NT2/D1 (cell line): ENCODE measurements at regions not wholly inside any gene's neighbourhood (a gene's known extent, or its start where the extent isn't known, plus 50 kb on each side); places are given as distances from the start of the nearest gene placed in this dataset.

Source experiments
- DNase-seq: peaks from one replicate; pipeline ENCODE4 v3.0.0-alpha.2; 2011; ENCODE audit warnings: low read depth, low spot score
- H3K27me3 ChIP-seq: 2 replicates; pipeline ENCODE4 v1.6.0; 2011; ENCODE audit warnings: mild to moderate bottlenecking; ENCODE audit not compliant: insufficient read length, insufficient read depth
- H3K36me3 ChIP-seq: 2 replicates; pipeline ENCODE4 v1.6.1; 2011; ENCODE audit warnings: mild to moderate bottlenecking, low read length, mixed read lengths; ENCODE audit not compliant: insufficient read depth, insufficient read length
- H3K4me1 ChIP-seq: 2 replicates; pipeline ENCODE4 v1.5.1; 2011; ENCODE audit not compliant: insufficient read depth, insufficient read length
- H3K4me3 ChIP-seq: 2 replicates; pipeline ENCODE4 v1.5.1; 2011; ENCODE audit warnings: low read depth; ENCODE audit not compliant: insufficient read length
- H3K9ac ChIP-seq: 2 replicates; pipeline ENCODE4 v1.6.0; 2011; ENCODE audit warnings: low read depth; ENCODE audit not compliant: insufficient read length
- H3K9me3 ChIP-seq: 2 replicates; pipeline ENCODE4 v1.5.1; 2011; ENCODE audit warnings: mild to moderate bottlenecking, low read length; ENCODE audit not compliant: insufficient read depth
- SUZ12 ChIP-seq: IDR thresholded peaks from 2 replicates; pipeline ENCODE4 v1.6.1; 2011; ENCODE audit not compliant: insufficient read length, insufficient read depth; ENCODE audit errors: extremely low read depth
- YY1 ChIP-seq: IDR thresholded peaks from 2 replicates; pipeline ENCODE4 v1.6.1; 2011; ENCODE audit not compliant: insufficient read length, insufficient read depth
- ZNF274 ChIP-seq: IDR thresholded peaks from 2 replicates; pipeline ENCODE4 v1.6.1; 2011; ENCODE audit warnings: mild to moderate bottlenecking, low read depth, low read length

DNA sequence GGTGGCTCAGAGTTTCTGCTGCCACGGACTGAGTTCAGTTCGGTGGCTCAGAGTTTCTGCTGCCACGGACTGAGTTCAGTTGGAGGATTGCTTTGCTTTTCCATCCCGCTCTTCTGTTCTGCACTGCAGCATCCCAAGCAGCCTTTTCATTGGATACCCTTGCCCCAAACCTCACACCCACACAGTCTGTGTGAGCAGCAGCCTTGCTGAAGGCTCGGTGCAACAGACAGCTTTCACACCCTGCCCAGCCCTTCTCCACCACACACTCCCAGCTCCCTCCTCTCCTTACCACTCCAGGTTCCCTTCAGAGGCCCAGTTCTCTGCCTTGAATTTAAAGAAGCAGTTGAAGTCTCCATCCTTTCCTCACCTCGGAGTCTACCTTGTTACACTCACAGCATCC is 52.5 kb upstream of the CHD6 start:
- Histone ChIP-seq H3K36me3 (no peaks in the 10 kb centered on the region), H3K9me3 (0 out of 2 replicates have a peak, but pooled peaks cover 4% of the 10 kb centered on the region), H3K4me3 (no peak overlapping the region), H3K9ac (no peak overlapping the region), H3K27me3 (no peaks in the 10 kb centered on the region), H3K4me1 (peaks cover 6% of the 10 kb centered on the region)
- TF ChIP-seq ZNF274 (no peak), SUZ12 (no peak), YY1 (no peak)
- no peak for DNase-seq

DNA sequence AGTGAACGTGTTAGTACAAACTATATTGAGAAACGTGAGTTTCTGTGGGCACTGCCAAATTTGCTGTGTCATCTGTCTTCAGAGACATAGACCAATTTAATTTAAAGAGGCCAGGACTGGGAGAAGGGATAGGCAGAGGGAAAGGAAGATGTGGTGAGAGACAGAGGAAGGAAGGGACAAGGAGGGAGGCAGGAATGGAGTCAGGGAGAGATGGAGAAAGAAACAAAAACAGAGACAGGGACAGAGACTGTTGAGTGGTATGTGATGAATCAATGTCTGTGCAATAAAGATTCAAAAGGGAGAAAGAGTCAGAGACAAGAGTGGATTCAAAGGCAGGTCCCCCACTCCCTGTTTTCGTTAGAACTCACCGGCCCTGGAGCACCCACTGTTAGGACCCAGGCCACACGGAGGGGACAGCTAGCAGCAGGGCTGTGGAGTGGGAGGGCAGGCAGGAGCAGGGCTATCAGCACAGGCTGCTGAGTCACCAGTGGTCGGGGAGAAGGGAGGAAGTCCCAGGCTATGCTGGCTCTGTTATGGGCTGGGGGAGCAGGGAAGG is 51.6 kb upstream of the CHD6 start:
- TF ChIP-seq SUZ12 (no peak), YY1 (no peak), ZNF274 (no peak)
- DNase-seq: no peak
- Histone ChIP-seq H3K36me3 (no peaks in the 10 kb centered on the region), H3K4me1 (peaks cover 6% of the 10 kb centered on the region), H3K27me3 (no peaks in the 10 kb centered on the region), H3K4me3 (no peak overlapping the region), H3K9ac (no peak overlapping the region), H3K9me3 (0 out of 2 replicates have a peak, but pooled peaks cover 4% of the 10 kb centered on the region)

DNA sequence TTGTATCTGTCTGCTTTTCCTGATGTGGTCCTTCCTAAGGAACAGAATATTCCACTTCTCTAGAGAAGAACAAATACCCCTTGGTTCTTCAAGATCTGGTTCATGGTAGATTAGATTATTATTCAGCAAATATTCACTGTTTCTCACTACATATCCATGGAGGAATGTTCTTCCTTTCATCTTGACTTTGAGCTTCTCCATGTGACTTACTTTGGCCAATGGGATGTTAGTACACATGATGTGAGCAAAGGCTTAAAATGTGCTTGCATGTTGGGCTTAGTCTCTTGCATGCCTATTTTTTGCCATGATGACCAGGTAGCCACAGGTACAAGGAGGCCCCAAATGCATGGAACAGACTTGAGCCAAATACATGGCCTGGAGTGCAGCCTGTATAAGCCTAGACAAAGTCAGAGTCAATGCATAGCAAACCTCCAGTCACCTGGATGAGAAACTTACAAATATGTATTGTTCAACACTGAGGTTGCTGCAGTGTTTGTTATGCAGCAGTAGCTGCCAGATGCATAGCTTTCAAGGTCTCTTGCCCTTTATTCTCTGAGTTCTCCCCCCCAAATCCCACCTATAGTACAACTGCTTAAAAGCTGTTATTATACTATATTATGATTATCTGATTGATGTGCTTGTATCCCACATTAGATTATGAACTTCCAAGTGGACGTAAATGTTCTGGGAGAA is 50.0 kb upstream of the CHD6 start:
- 0 out of 2 replicates have a peak, but pooled peaks cover 4% of the 10 kb centered on the region for H3K9me3 ChIP-seq
- TF ChIP-seq YY1 (no peak), ZNF274 (no peak), SUZ12 (no peak)
- H3K36me3 ChIP-seq: no peaks in the 10 kb centered on the region
- no peaks in the 10 kb centered on the region for H3K27me3 ChIP-seq
- H3K4me1 ChIP-seq: peaks cover 6% of the 10 kb centered on the region
- no peak overlapping the region for H3K9ac ChIP-seq
- DNase-seq: no peak
- H3K4me3 ChIP-seq: no peak overlapping the region
